Panc1 (cell line): ENCODE measurements at regions not wholly inside any gene's neighbourhood (a gene's known extent, or its start where the extent isn't known, plus 50 kb on each side); places are given as distances from the start of the nearest gene placed in this dataset.

ENCODE experiments used
- POLR2AphosphoS5 ChIP-seq: IDR thresholded peaks from 2 replicates; pipeline ENCODE4 v1.6.1; 2012; ENCODE audit warnings: mild to moderate bottlenecking, low read depth, low read length, moderate library complexity
- SIN3A ChIP-seq: IDR thresholded peaks from 2 replicates; pipeline ENCODE4 v1.6.1; 2012; ENCODE audit warnings: low read depth, mild to moderate bottlenecking, low read length, moderate library complexity, borderline replicate concordance; ENCODE audit not compliant: insufficient read depth
- TF ChIP-seq, protein P1 (sequence below): fragments of 450-650 bp; IDR thresholded peaks from 2 replicates; pipeline ENCODE4 v1.5.1; 2017; ENCODE audit warnings: mild to moderate bottlenecking

DNA sequence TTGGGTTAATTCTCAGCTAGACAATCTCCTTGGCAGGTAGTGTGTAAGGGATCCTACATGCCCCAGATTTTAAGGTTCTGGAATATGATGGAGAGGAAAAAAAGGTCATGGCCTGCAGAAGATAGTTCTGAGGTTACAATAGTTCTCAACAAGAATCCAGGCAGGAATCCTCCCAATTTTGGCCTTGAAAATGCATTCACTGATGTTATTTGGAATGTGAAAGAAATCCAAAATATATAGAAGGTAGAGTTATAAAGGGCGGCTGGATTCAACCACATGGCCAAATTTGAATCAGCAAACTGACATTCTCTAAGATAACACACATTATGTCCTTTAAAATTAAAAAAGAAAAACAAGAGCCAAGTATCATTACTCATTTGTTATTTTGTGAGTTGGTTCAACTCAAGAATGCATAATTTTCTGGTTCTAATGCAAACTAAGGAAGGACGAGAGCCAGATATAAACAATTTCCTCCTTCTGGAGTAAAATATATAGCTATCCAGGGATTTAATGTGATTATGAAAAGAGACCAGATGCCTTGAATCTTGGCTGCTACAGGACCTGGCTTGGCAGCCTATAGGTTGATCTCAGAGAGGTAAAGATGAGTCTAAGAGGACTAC lies 177.0 kb upstream of the G2E3 start:
- no peak for TF ChIP-seq POLR2AphosphoS5
- TF ChIP-seq, protein P1, sequence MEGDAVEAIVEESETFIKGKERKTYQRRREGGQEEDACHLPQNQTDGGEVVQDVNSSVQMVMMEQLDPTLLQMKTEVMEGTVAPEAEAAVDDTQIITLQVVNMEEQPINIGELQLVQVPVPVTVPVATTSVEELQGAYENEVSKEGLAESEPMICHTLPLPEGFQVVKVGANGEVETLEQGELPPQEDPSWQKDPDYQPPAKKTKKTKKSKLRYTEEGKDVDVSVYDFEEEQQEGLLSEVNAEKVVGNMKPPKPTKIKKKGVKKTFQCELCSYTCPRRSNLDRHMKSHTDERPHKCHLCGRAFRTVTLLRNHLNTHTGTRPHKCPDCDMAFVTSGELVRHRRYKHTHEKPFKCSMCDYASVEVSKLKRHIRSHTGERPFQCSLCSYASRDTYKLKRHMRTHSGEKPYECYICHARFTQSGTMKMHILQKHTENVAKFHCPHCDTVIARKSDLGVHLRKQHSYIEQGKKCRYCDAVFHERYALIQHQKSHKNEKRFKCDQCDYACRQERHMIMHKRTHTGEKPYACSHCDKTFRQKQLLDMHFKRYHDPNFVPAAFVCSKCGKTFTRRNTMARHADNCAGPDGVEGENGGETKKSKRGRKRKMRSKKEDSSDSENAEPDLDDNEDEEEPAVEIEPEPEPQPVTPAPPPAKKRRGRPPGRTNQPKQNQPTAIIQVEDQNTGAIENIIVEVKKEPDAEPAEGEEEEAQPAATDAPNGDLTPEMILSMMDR, result no peak
- no peak for TF ChIP-seq SIN3A
